ENCODE measurements at regions not wholly inside any gene's neighbourhood (a gene's known extent, or its start where the extent isn't known, plus 50 kb on each side); places are given as distances from the start of the nearest gene placed in this dataset.

- TF ChIP-seq, protein P1, sequence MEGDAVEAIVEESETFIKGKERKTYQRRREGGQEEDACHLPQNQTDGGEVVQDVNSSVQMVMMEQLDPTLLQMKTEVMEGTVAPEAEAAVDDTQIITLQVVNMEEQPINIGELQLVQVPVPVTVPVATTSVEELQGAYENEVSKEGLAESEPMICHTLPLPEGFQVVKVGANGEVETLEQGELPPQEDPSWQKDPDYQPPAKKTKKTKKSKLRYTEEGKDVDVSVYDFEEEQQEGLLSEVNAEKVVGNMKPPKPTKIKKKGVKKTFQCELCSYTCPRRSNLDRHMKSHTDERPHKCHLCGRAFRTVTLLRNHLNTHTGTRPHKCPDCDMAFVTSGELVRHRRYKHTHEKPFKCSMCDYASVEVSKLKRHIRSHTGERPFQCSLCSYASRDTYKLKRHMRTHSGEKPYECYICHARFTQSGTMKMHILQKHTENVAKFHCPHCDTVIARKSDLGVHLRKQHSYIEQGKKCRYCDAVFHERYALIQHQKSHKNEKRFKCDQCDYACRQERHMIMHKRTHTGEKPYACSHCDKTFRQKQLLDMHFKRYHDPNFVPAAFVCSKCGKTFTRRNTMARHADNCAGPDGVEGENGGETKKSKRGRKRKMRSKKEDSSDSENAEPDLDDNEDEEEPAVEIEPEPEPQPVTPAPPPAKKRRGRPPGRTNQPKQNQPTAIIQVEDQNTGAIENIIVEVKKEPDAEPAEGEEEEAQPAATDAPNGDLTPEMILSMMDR (conservative IDR thresholded peaks at IDR 0.05 in 1 of 2, IDR thresholded peaks at IDR 0.05 in 1 of 2; ENCODE audit: low read depth in 1 of 2, low read length in 2 of 2): no peak
- TF ChIP-seq EZH2 (IDR thresholded peaks at IDR 0.05; ENCODE audit: low read length, missing control alignments): no peak
Measured at GRCh38 chr6:133818320-133818719, 70.6 kb upstream of the TCF21 start.

Measured in fibroblast of lung (primary cell).